ENCODE measurements at regions not wholly inside any gene's neighbourhood (a gene's known extent, or its start where the extent isn't known, plus 50 kb on each side); places are given as distances from the start of the nearest gene placed in this dataset.
A peak's percentile ranks its signal among the peaks of the same experiment; 100 is the strongest.

DNA sequence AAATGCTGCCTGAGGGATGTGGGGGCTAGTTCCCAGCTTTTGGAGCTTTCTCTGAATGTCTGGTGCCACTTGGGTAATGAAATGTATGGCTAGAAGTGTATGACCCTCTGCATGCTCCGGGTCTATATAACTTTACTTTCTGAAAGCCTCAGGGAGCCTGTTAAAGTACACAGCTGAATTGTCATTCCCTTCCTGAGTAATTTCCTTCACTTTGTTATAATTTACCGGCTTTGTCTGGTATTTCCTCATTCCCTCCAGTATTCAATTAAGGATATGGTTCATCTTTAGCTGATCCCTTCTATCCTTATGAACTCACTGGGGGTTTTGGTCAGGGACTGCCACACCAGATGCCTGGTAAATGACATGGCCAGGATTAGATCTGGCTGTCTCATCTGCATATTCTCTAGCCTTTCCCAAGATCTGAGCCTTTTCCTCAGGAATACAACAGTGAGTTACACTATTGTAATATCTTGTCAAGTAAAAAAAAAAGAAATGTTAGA, 620.3 kb downstream of the ZPLD1 start:
- DNase-seq (ENCODE audit: low read depth in 2 of 2), result no peak

DNA sequence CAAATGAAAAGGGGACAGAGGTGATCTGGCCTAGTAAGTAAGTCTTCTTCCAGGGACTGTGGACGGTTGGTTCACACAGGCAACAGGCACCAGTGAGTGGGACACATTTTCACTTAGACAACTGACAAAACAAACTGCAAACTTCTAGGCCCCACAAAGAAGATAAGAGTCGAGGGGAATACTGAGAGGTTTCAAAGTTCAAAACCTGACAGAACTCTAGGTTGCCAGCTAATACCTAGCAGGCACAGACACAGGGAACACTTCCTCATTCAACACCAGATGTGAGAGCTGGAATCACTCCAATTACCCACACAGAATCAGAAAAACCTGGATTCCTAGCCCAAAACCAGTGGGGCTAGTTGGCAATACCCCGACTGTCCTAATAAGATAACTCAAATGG, 621.7 kb downstream of the ZPLD1 start:
- DNase-seq (ENCODE audit: low read depth in 2 of 2), result no peak

DNA sequence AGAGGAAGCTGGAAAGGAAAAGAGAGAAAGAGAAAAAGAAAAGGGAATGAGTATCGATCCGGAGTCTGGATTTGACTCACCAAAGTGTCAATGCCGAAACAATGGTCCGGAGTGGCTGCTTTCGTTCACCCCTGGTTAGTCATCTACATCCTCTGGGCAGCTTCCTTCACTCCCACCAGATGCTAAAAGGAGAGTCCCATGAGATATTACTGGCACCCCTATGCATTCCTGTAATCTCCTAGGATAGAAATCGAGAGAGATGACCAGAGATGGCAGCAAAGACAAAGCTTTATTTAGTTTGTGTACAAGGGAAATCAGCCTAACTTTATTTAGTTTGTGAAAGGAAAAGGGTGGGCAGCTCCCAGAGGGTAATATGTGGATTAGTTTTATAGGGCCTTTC, 622.2 kb downstream of the ZPLD1 start:
- no peak for DNase-seq (ENCODE audit: low read depth in 2 of 2)

DNA sequence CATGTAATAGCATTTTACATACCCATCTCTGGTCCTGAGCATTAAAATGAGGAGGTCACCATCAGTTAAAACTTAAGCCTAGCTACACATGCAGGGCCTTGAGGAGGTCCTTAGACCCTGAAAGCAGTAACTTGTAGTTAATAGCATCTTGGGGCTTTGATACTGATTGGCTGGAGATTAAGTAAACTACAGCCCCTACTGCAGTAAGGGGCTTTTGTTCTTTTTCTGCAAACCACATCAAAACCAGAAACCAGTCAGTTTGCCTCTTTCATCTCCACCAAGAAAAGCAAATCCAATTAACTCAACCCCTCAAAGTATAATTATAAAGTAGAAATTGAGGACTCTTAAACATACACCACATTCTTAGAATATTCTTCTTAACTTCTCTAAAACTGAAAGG, 622.7 kb downstream of the ZPLD1 start:
- no peak for DNase-seq (ENCODE audit: low read depth in 2 of 2)

DNA sequence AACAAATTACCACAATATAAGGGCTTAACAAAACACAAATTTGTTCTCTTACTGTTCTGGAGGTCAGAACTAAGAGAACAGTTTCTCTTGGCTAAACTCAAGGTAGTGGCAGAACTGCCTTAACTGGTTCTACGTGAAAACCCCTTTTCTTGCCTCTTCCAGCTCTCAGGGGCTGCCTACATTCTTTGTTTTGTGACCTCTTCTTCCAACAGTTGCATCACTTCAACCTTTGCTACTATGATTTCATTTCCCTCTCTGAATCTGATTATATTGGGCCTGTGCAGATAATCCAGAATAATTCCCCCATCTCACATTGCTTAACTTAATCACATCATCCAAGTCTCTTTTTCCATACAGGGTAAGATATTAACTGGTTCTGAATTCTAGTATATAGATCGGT, 624.6 kb downstream of the ZPLD1 start:
- no peak for DNase-seq (ENCODE audit: low read depth in 2 of 2)

DNA sequence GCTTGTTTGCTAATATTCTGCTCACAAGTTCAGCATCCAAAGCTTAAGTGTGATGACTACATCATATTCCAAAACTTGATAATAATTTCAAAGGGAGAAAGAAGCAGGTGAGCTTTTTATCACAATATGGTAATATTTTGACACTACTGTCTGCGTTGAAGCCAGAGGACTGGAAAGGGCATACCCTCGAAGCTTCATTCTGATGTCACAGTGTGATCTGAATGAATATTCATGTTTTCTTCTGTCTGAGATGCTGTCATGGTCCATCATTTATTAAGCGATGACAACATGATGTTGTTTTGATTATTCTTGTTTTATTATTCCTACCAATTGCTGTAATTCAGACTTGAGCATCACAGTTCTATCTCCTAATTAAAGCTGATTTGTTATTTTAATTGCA, 625.4 kb downstream of the ZPLD1 start:
- no peak for DNase-seq (ENCODE audit: low read depth in 2 of 2)

DNA sequence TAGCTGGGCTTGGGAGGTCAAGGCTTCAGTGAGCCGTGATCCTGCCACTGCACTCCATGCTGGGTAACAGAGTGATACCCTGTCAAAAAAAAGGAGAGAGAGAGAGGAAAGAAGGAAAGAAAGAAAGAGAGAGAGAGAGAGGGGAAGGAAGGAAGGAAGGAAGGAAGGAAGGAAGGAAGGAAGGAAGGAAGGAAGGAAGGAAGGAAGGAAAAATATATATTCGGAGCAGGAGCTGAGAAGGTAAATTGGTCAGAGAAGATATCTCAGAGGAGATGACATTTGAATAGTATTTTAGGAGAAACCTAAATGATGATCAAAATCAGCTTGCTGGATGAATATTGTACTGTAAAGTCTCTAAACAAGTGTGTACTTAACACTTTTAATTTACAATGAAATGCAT, 633.1 kb downstream of the ZPLD1 start:
- DNase-seq (ENCODE audit: low read depth in 2 of 2), result no peak

DNA sequence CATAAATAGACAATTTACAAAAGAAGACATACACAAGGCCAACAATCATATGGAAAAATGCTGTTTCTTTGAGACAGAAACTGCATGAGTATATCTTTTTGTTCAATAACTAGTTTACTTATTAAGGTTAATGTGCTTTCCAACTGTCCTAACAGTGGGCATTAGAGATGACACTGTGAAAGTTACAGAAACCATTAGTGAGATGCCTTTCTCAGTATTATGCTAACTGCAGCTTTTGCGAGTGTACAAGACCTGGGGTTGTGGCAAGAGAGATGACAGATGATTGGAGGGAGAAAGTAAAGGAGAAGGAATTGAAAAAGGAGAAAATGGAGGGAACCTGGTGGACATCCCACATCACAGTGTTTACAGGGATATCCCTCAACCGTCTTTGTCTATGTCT, 640.5 kb downstream of the ZPLD1 start:
- no peak for DNase-seq (ENCODE audit: low read depth in 2 of 2)

DNA sequence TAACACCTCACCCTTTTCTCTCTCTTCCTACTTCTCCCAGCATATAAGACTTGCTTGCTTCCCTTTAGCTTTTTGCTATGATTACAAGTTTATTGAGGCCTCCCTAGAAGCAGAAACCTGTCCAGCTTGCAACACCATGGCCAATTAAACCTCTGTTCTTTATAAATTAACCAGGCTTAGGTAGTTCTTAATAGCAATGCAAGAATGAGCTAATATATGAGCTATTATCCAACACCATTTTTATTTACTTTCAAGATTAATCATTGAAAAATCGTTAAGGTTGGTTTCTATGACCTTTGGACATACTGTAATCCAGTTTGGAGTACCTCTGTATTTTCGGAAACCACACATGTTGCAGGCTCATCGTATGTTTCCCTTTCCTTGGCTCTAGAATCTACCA, 643.1 kb downstream of the ZPLD1 start:
- no peak for DNase-seq (ENCODE audit: low read depth in 2 of 2)

DNA sequence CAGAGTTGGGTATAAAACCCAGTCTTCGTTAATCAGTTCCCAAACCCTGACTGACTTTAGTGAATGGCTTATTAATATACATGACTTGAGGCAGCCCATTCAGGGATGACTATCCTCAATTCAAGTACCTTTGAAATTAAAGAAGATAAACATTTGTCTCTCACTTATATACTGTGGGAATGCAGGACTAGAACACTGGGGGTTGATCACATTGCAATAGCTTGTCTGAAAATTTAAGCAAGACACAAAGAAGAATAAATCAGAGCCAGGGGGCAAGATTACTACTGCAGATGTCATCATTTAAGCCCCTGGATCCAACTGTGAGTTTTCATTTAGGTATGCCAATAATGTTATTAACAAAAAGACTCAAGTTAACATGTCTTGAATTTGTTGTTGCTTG, 647.7 kb downstream of the ZPLD1 start:
- no peak for DNase-seq (ENCODE audit: low read depth in 2 of 2)

DNA sequence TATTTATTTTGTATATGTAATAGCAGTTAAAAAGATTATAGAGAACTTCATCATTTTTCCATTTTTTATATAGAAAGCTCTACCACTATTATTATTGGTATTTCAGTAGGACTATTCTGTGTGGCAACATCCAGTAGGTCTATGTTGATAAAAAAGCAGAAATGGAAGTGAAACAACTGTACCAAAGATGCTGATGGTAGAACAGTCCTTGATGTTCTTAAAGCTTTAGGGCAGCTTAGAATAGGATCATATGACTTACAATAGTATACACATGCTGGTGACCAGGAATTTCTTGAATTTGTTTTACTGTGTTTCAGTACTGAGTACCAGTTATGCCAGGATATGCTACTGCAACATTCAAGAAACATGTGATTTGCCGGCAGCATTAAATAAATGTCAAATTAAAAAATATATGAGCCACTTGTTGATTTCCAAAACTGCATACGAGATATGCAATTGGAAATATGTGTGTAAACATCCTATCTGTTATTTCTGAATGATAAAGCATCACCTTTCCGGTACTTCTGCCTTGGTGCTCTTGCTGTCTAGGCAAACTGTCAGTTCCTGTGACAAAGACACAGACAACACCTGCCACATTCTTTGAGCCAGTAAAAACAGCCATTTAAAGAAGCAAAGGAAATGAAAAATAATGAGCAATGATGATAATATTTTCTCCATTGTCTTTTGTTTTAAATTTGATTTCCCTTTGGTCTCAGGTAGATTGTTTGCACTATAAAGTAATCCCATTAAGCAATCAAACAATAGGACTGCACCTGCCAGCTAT, 649.2 kb downstream of the ZPLD1 start:
- peak in 1 of 2 donors; percentile 8 for DNase-seq (ENCODE audit: low read depth in 2 of 2)

DNA sequence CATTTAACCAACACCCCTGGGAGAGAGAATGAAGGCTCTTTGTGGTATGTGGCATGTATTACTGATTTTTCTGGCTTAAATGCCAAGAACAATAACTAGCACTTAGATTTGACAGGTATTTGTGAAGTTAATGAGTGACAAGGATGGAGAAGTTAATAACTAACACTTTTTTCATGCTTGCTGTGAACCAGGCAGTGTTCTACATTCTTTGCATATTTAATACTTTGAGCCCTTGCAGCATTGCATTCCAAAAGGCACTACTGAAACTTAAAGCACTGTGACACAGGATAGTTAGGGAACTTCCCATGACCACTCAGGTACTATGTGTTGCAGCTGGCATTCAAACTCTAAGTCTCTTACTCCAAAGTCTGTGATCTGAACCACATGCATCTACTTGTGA, 650.6 kb downstream of the ZPLD1 start:
- no peak for DNase-seq (ENCODE audit: low read depth in 2 of 2)

DNA sequence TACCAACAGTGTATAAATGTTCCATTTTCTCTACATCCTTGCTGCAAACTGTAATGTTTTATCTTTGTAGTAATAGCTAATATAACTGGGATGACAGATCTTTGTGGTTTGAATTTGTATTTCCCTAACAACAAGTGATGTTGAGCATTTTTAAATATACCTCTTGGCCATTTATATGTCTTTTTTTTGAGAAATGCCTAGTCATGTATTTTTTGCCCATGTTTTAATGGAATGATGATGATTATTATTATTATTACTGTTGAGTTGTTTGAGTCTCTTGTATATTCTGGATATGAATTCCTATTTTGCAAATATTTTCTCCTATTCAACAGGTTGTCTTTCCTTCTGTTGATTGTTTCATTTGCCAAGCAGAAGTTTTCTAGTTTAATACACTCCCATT, 654.9 kb downstream of the ZPLD1 start:
- no peak for DNase-seq (ENCODE audit: low read depth in 2 of 2)

DNA sequence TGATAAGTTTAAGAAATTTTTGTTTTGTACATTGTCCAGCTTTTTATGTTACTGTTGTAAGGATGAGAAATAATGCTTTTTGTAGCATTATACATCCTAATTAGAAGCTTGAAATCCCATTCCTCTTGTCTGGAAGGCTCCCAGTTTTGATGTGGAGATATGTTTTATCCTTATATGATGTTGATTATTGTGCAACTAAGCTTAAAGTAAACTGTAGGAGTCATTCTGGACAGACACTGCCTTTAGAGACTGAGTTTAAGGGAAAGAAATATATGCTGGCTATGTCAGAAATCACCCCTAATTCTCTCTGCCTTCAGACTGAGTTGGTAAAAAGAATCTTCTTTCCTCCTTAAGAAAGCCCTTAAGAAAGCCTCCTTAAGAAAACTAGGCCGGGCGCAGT, 670.4 kb downstream of the ZPLD1 start:
- no peak for DNase-seq (ENCODE audit: low read depth in 2 of 2)

DNA sequence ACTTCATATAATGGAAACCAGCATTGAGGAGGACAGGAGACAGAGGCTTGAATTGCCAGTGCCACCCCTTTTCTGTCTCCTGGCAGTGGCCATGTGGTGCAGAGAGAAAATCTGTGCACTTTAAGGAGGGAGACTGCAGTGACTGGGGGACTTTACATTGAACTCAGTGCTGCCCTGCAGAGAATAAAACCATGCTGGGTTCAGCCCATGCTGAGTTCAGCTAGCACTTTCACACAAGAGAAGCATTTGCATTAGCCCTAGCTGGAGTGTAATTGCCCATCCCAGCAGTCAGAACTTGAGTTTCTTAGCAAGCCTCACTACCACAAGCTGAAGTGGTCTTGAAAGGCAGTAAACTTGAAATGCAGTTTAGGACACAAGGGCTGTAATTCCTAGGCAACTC, 677.5 kb downstream of the ZPLD1 start:
- no peak for DNase-seq (ENCODE audit: low read depth in 2 of 2)

DNA sequence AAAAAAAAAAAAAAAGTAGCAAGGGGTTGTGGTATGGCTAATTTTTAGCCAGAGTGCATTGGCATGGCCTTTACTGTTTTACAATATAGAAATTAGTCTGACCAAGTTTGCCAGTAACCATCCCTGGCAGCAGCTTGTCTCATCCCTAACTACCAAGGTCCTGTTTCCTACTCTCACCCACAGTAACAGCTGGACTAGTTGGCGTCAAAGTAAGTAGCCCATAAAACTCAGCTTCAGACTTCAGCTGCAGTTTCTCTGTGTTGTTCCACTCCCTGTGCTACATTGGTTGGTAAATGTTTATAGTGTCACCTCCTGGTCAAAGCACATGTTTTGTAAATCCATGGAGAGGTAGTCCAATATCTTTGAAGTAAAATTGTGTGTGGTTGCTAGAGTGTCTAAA, 691.3 kb downstream of the ZPLD1 start:
- no peak for DNase-seq (ENCODE audit: low read depth in 2 of 2)

DNA sequence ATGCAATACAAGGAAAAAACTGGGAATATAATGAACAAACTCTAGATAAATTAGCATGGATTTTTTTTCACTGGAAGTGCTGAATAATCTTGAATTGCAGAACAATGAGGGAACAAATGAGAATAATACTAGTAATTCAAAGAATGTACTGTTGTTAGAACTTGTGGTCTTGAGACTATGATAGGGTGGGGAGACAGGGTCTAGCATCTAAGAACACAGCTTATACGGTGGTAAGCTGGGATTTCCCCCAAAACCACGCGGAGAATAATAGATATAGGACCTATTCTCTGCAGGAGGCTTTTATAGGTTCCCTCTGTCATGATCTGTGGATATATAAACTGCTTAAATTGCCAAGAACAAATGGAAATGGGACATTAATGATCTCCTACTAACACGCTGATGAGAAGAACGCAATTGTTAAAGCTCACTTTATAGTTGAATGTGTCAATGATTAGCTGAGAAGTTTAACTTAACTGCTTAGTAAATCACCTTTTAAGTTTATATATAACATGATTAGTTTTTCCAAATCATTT, 692.3 kb downstream of the ZPLD1 start:
- no peak for DNase-seq (ENCODE audit: low read depth in 2 of 2)

DNA sequence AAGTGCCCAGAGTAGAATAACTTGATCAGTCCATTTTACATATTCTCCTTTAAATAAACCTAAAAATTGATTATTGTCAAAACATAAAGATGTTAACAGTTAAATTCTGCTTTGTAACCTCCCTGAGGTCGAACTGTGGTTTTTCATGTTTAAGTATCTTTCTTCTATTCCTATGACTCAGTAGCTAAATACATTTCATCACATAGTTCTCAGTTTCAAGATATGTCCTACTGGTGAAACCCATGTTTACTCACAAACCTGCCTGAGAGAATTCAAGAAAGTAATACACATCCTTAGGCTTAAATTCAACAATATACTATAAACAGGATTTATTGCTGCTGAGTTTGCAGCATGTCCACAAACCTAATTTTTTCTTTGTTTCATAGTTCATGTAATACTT, 692.9 kb downstream of the ZPLD1 start:
- no peak for DNase-seq (ENCODE audit: low read depth in 2 of 2)

DNA sequence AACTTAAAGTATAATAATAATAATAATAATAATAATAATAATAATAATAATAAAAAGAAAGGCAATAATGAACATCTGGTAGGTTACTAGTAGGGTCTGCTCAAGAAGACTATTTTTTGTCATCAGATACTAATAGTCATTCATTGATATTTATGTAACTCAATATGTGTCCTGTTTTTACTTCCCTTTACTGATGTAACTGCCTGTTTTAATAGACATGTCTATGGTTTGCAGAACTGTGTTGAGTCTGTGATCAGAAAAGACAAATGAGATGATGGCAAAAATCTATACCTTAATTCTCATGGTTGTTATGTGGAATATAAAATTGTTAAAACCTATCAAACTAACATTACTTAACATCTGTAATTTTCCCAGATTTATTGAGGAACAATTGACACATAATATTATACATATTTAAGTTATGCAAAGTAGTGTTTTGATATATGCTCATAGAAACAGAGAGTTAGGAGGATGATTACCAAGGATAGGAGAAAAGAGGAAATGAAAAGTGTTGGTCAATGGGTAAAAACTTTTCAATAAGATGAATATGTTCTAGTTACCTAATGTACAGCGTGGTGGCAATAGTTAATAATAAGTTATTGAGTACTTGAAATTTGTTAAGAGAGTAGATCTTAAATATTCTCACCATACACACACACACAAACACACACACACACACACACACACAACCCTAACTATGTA, 699.4 kb downstream of the ZPLD1 start:
- no peak for DNase-seq (ENCODE audit: low read depth in 2 of 2)

DNA sequence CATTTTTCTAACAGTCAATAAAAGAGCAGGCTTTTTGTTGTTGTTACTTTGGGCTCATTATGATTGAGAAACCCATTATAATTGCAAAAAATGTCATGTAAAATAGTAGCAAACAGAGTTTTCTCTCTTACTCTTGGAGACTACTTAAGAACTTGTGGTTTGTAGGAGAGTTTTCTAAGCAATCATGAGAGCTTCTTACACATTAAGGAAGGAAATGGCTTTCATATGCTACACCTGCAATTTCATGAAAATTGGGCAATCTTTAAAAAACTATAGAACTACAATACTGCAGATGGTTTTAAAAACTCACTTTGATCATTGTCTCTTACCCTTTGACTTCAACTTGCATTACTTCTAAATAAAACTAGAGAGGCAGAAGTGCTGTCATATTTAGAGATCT, 701.8 kb downstream of the ZPLD1 start:
- no peak for DNase-seq (ENCODE audit: low read depth in 2 of 2)

DNA sequence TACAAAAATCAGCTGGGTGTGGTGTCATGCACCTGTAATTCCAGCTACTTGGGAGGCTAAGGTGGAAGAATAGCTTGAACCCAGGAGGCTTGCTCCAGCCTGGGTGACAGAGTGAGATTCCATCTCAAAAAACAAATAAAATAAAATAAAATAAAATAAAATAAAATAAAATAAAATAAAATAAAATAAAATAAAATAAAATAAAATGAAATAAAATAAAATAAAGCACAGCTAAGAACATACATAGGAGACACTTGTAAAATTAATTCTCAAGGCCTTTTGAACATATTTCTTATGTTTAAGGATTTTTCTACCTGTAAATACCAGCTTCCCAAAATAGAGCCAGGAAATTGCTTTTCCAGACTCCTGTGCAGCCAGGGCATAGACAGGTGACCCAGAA, 703.0 kb downstream of the ZPLD1 start:
- DNase-seq (ENCODE audit: low read depth in 2 of 2), result no peak

DNA sequence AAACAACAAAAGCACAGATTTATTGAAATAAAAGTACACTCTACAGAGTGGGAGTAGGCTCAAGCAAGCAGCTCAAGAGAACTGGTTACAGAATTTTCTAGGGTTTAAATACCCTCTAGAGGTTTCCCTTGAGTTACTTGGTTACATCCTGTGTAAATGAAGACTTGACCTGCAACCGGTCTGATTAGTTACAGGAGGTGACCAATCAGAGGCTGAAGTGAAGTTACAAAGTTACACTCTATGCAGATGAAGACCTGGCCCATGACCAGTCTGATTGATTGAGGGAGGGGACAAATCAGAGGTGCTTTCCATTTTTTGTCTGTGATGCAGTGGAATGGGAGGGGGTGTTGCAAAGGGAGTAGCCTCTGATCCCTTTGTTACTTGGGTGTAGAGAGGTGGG, 723.4 kb downstream of the ZPLD1 start:
- DNase-seq (ENCODE audit: low read depth in 2 of 2), result no peak

DNA sequence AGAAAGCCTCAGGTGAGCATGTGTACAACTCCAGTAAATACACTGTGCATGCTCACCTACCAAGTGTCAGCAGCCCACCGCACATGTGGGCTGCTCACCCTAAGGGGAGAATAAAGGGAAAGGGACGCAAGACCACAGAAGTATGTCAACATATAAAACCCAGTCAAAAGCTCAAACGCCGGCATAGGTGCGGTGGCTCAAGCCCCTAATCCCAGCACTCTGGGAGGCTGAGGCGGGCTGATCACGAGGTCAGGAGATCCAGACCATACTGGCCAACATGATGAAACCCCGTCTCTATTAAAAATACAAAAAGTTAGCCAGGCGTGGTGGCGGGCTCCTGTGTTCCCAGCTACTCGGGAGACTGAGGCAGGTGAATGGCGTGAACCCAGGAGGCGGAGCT, 732.1 kb downstream of the ZPLD1 start:
- no peak for DNase-seq (ENCODE audit: low read depth in 2 of 2)

Measured in lung microvascular endothelial cell (primary cell).